Osteocyte (in vitro differentiated cells): ENCODE measurements at regions not wholly inside any gene's neighbourhood (a gene's known extent, or its start where the extent isn't known, plus 50 kb on each side); places are given as distances from the start of the nearest gene placed in this dataset.

Source experiments
- DNase-seq: peaks from one replicate; pipeline ENCODE4 v3.0.0; 2021; ENCODE audit warnings: mixed read lengths; ENCODE audit not compliant: unreplicated experiment; ENCODE audit errors: extremely low spot score
- H3K27ac Mint-ChIP-seq: one replicate; pipeline ENCODE4 v1.8.0; 2021; ENCODE audit warnings: mild to moderate bottlenecking, mixed read lengths; ENCODE audit not compliant: unreplicated experiment
- H3K27me3 Mint-ChIP-seq: one replicate; pipeline ENCODE4 v1.8.0; 2021; ENCODE audit warnings: mixed read lengths; ENCODE audit not compliant: unreplicated experiment
- H3K36me3 Mint-ChIP-seq: one replicate; pipeline ENCODE4 v1.8.0; 2021; ENCODE audit warnings: mixed read lengths; ENCODE audit not compliant: unreplicated experiment
- H3K4me1 Mint-ChIP-seq: one replicate; pipeline ENCODE4 v1.8.0; 2021; ENCODE audit warnings: mixed read lengths; ENCODE audit not compliant: unreplicated experiment
- H3K4me3 Mint-ChIP-seq: one replicate; pipeline ENCODE4 v1.8.0; 2021; ENCODE audit warnings: mild to moderate bottlenecking, moderate library complexity, mixed read lengths; ENCODE audit not compliant: unreplicated experiment
- H3K9me3 Mint-ChIP-seq: one replicate; pipeline ENCODE4 v1.8.0; 2021; ENCODE audit warnings: mixed read lengths; ENCODE audit not compliant: unreplicated experiment
- TF ChIP-seq, protein P1 (sequence below): fragments of 200-600 bp; sonication (generic); IDR thresholded peaks from 2 replicates; pipeline ENCODE4 v1.5.0; 2021; ENCODE audit warnings: antibody characterized with exemption, mild to moderate bottlenecking, moderate library complexity

GRCh38 chr5:44663991-44664710 lies 144.6 kb upstream of the MRPS30 start:
- no peak for DNase-seq
- Mint-ChIP-seq H3K27ac (no peak overlapping the region), H3K4me3 (no peak overlapping the region), H3K36me3 (no peaks in the 10 kb centered on the region), H3K9me3 (peaks cover 11% of the 10 kb centered on the region), H3K4me1 (no peaks in the 10 kb centered on the region), H3K27me3 (no peaks in the 10 kb centered on the region)
- TF ChIP-seq, protein P1, sequence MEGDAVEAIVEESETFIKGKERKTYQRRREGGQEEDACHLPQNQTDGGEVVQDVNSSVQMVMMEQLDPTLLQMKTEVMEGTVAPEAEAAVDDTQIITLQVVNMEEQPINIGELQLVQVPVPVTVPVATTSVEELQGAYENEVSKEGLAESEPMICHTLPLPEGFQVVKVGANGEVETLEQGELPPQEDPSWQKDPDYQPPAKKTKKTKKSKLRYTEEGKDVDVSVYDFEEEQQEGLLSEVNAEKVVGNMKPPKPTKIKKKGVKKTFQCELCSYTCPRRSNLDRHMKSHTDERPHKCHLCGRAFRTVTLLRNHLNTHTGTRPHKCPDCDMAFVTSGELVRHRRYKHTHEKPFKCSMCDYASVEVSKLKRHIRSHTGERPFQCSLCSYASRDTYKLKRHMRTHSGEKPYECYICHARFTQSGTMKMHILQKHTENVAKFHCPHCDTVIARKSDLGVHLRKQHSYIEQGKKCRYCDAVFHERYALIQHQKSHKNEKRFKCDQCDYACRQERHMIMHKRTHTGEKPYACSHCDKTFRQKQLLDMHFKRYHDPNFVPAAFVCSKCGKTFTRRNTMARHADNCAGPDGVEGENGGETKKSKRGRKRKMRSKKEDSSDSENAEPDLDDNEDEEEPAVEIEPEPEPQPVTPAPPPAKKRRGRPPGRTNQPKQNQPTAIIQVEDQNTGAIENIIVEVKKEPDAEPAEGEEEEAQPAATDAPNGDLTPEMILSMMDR, result no peak

DNA sequence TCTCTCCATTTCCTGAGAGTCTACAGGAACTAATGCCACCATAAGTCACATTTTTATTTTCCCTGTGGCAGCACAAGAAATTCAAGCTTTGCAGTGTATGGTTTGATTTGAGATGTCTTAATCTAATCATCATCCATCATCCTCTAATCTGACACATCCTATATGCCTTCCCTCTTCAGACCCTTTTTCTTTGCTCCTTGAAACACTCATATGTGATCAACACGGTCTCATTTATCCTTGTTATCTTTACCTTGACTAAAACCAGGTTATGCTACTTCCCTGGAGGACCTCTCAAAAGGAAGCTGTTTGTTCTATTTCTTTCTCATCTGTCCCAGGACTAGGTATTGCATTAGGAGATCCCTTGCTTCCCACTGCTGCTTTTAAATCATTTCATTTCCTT lies 146.9 kb upstream of the MRPS30 start:
- H3K27me3 Mint-ChIP-seq, result no peaks in the 10 kb centered on the region
- H3K9me3 Mint-ChIP-seq, result peaks cover 21% of the 10 kb centered on the region
- TF ChIP-seq, protein P1, result no peak
- no peak overlapping the region for H3K4me3 Mint-ChIP-seq
- H3K4me1 Mint-ChIP-seq, result no peaks in the 10 kb centered on the region
- DNase-seq, result no peak
- H3K36me3 Mint-ChIP-seq, result no peaks in the 10 kb centered on the region
- no peak overlapping the region for H3K27ac Mint-ChIP-seq

DNA sequence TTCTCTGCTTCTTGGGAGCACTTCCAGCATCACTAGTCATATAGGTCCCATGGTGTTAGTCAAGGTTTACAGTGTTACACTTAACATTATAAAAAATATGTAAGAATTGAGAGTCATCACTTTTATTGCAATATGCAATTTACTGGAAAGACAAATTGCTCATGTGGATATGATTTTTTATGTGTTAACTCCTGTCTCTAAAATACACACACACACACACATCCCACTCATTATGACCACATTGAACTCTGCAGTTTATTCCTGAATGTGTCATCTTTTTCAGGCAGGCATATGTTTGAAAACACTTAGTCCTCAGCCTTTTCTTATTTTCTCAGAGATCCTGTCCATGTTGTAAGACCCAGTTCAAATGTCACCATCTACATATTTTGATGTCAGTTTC lies 148.5 kb upstream of the MRPS30 start:
- Mint-ChIP-seq H3K27ac (no peak overlapping the region), H3K4me1 (no peaks in the 10 kb centered on the region), H3K9me3 (peaks cover 21% of the 10 kb centered on the region), H3K27me3 (no peaks in the 10 kb centered on the region), H3K4me3 (no peak overlapping the region), H3K36me3 (no peaks in the 10 kb centered on the region)
- no peak for DNase-seq
- TF ChIP-seq, protein P1, result no peak

- Mint-ChIP-seq H3K4me3 (no peak overlapping the region), H3K27me3 (no peaks in the 10 kb centered on the region), H3K9me3 (peaks cover 22% of the 10 kb centered on the region), H3K36me3 (no peaks in the 10 kb centered on the region), H3K27ac (no peak overlapping the region), H3K4me1 (no peaks in the 10 kb centered on the region)
- TF ChIP-seq, protein P1, result no peak
- DNase-seq, result no peak
Measured at GRCh38 chr5:44659334-44659733, 149.4 kb upstream of the MRPS30 start.

DNA sequence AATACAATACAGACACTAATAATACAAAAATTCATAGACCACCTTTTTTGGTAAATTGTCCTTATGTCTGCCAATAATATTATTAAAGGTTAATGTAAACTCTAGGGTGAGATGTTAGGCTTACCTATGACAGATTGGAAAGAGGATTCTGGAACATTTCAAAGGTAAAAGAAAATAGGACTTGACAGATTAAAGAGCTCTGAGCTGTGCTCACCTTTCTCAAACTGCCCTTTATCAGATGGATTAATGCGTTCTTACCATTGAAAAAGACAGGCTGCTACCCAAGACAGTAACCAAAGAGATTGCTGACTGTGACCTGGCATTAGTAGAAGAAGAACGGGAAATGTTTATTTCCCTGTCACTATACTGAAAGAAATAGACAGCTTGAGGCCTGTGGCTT lies 156.1 kb upstream of the MRPS30 start:
- Mint-ChIP-seq H3K4me1 (no peaks in the 10 kb centered on the region), H3K9me3 (peaks cover 11% of the 10 kb centered on the region), H3K27me3 (no peaks in the 10 kb centered on the region), H3K36me3 (no peaks in the 10 kb centered on the region), H3K4me3 (no peak overlapping the region), H3K27ac (no peak overlapping the region)
- no peak for DNase-seq
- TF ChIP-seq, protein P1, result no peak
